ENCODE measurements at regions not wholly inside any gene's neighbourhood (a gene's known extent, or its start where the extent isn't known, plus 50 kb on each side); places are given as distances from the start of the nearest gene placed in this dataset.
"Not testable (repeated sequence)": the region's sequence is repeated elsewhere in the genome, so short reads cannot be mapped to it uniquely, and the experiment has no call there.

- peak; percentile 16 for DNase-seq (ENCODE audit: low read depth)
Observed at GRCh38 chr6:85747093-85747492, 104.4 kb upstream of the SYNCRIP start.

- no peak for DNase-seq (ENCODE audit: low read depth)
Observed at GRCh38 chr6:85744433-85744970, 101.8 kb upstream of the SYNCRIP start.

GRCh38 chr6:85726206-85726605 is 83.5 kb upstream of the SYNCRIP start:
- DNase-seq (ENCODE audit: low read depth), result no peak

GRCh38 chr6:85715797-85716196 is 73.1 kb upstream of the SYNCRIP start:
- DNase-seq (ENCODE audit: low read depth), result no peak

- no peak for DNase-seq (ENCODE audit: low read depth)
Observed at GRCh38 chr6:85714893-85715530, 72.3 kb upstream of the SYNCRIP start.

GRCh38 chr6:85712346-85712745 is 69.7 kb upstream of the SYNCRIP start:
- no peak for DNase-seq (ENCODE audit: low read depth)

- DNase-seq (ENCODE audit: low read depth), result not testable (repeated sequence)
Observed at GRCh38 chr6:85707515-85708145, 64.9 kb upstream of the SYNCRIP start.

- no peak for DNase-seq (ENCODE audit: low read depth)
Observed at GRCh38 chr6:85706272-85706671, 63.6 kb upstream of the SYNCRIP start.

GRCh38 chr6:85705220-85705619 is 62.5 kb upstream of the SYNCRIP start:
- no peak for DNase-seq (ENCODE audit: low read depth)

- DNase-seq (ENCODE audit: low read depth), result peak; percentile 25
Observed at GRCh38 chr6:85703406-85703805, 60.7 kb upstream of the SYNCRIP start.

All from amniotic epithelial cell (primary cell).